ENCODE measurements at regions not wholly inside any gene's neighbourhood (a gene's known extent, or its start where the extent isn't known, plus 50 kb on each side); places are given as distances from the start of the nearest gene placed in this dataset.

DNA sequence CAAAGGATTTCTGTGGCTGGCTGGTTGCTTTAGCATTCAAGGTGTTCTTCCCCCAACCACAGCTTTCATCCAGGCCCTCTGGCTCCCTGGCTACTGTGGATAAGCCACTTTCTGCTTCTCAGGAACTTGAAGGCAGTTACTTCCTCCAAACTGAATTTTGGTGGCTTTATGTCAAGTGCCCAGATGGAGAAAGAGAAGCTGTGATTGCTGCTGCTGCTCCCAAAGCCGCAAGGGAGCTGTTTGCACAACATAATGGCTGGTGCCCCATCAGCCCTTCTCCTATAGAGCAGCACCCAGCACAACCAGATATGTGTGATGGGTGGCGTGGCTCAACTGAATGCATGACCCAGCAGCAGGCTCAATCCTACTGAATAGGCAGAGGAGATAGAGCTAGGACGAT, 465.2 kb downstream of the MAFB start:
- no peaks in the 10 kb centered on the region for H3K9me3 ChIP-seq
- no peaks in the 10 kb centered on the region for H3K36me3 ChIP-seq
- H3K4me3 ChIP-seq (ENCODE audit: low read depth in 1 of 2, low read length in 1 of 2): no peak overlapping the region
- no peaks in the 10 kb centered on the region for H3K4me1 ChIP-seq (ENCODE audit: control insufficient read depth in 1 of 2, insufficient read depth in 1 of 2, low read depth in 1 of 2, low read length in 1 of 2)
- no peak overlapping the region for H3K27ac ChIP-seq
- TF ChIP-seq, protein P1, sequence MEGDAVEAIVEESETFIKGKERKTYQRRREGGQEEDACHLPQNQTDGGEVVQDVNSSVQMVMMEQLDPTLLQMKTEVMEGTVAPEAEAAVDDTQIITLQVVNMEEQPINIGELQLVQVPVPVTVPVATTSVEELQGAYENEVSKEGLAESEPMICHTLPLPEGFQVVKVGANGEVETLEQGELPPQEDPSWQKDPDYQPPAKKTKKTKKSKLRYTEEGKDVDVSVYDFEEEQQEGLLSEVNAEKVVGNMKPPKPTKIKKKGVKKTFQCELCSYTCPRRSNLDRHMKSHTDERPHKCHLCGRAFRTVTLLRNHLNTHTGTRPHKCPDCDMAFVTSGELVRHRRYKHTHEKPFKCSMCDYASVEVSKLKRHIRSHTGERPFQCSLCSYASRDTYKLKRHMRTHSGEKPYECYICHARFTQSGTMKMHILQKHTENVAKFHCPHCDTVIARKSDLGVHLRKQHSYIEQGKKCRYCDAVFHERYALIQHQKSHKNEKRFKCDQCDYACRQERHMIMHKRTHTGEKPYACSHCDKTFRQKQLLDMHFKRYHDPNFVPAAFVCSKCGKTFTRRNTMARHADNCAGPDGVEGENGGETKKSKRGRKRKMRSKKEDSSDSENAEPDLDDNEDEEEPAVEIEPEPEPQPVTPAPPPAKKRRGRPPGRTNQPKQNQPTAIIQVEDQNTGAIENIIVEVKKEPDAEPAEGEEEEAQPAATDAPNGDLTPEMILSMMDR (IDR thresholded peaks at IDR 0.05): no peak
- peaks cover 4% of the 10 kb centered on the region for H3K27me3 ChIP-seq

DNA sequence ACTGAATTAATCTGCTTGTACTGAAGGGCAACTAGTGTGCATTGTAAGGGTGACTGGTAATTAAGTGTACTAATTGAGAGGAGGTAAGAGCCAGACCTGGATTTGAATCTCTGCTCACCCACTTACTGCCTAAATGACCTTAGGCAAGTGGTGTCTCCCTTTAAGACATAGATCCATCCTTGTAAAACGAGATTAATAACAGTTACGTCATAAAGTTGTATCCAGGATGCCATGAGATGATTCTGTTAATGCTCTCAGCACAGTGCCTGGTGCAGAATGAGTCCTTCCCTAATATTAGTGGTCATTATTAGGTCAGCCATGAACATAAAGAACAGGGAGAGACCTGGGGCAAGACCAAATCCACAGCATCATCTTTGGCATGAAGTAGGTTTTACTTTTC, 470.1 kb downstream of the MAFB start:
- TF ChIP-seq, protein P1 (IDR thresholded peaks at IDR 0.05): no peak
- H3K36me3 ChIP-seq: no peaks in the 10 kb centered on the region
- H3K4me3 ChIP-seq (ENCODE audit: low read depth in 1 of 2, low read length in 1 of 2): no peak overlapping the region
- no peaks in the 10 kb centered on the region for H3K9me3 ChIP-seq
- H3K27ac ChIP-seq: no peak overlapping the region
- H3K27me3 ChIP-seq: peaks cover 4% of the 10 kb centered on the region
- H3K4me1 ChIP-seq (ENCODE audit: control insufficient read depth in 1 of 2, insufficient read depth in 1 of 2, low read depth in 1 of 2, low read length in 1 of 2): no peaks in the 10 kb centered on the region

DNA sequence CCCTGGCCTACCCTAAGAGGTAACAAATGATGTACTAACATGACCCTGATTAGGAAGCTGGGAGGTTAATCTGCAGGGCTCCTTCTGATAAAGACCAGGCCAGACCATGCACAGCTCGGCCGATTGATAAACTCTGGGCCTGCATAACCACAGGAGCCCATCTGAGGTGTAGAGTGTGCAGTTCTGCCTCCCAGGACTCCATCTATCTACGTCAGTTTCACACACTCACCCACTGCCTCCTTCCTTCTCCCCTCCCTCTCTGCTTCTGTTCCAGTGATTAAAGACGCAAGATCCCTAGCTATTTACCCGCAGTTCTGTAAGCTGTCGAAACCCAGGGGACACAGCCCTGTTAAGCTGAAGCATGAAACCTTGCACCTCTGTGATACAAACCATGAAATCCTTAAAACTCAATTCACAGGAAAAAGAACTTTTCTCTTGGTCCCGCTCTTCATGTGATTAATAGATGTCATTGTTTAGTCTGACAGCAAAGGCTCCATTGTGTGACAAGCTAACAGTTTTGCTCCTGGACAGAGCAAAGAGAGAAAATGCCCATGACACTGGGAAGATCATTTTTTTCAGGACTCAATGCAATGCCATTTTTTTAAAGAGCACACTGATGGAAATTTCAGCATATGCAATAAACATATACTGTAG, 470.6 kb downstream of the MAFB start:
- Histone ChIP-seq H3K36me3 (no peaks in the 10 kb centered on the region), H3K4me1 (ENCODE audit: control insufficient read depth in 1 of 2, insufficient read depth in 1 of 2, low read depth in 1 of 2, low read length in 1 of 2) (no peaks in the 10 kb centered on the region), H3K4me3 (ENCODE audit: low read depth in 1 of 2, low read length in 1 of 2) (no peak overlapping the region), H3K27me3 (peaks cover 4% of the 10 kb centered on the region), H3K27ac (no peak overlapping the region), H3K9me3 (no peaks in the 10 kb centered on the region)
- TF ChIP-seq, protein P1 (IDR thresholded peaks at IDR 0.05): no peak

DNA sequence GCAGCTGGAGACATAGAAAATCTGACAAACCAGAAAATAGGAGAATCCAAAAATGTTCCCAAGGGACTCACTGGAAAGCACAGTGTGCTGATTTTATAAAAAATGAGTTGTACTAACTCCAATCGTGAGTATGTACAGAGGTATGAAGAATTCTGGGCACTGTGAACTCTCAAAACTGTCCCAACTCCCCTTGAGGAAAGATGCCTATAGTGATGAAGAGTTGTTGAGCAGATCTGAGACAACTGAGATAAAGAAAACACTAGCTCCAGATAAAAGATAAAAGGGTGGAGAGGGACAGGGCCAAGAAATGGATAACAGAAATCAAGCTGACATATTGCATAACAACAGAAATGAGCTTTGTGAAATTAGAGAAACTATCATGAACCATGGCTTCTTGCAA, 481.4 kb downstream of the MAFB start:
- TF ChIP-seq, protein P1 (IDR thresholded peaks at IDR 0.05): no peak
- no peaks in the 10 kb centered on the region for H3K9me3 ChIP-seq
- no peaks in the 10 kb centered on the region for H3K27me3 ChIP-seq
- H3K27ac ChIP-seq: no peak overlapping the region
- H3K36me3 ChIP-seq: no peaks in the 10 kb centered on the region
- H3K4me3 ChIP-seq (ENCODE audit: low read depth in 1 of 2, low read length in 1 of 2): no peak overlapping the region
- no peaks in the 10 kb centered on the region for H3K4me1 ChIP-seq (ENCODE audit: control insufficient read depth in 1 of 2, insufficient read depth in 1 of 2, low read depth in 1 of 2, low read length in 1 of 2)

DNA sequence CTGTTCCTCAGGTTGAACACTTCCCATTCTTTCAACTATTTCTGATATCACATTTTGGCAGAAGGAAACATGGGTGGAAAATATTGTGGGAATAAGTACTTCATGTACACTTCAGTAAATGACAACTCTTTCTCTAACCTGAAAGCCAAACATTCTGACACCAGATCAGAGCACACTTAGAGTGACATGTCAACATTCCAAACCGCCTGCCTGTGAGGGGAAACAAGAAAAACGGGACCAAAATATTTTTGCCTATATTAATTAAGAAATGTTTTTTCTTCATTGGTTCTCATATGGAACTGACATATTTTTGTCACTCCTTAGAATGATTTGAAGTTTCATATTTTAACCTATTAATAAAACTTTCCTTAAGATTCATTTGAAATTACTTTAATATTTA, 483.1 kb downstream of the MAFB start:
- TF ChIP-seq, protein P1 (IDR thresholded peaks at IDR 0.05): no peak
- no peak overlapping the region for H3K4me3 ChIP-seq (ENCODE audit: low read depth in 1 of 2, low read length in 1 of 2)
- H3K27me3 ChIP-seq: no peaks in the 10 kb centered on the region
- no peaks in the 10 kb centered on the region for H3K4me1 ChIP-seq (ENCODE audit: control insufficient read depth in 1 of 2, insufficient read depth in 1 of 2, low read depth in 1 of 2, low read length in 1 of 2)
- no peaks in the 10 kb centered on the region for H3K36me3 ChIP-seq
- H3K9me3 ChIP-seq: no peaks in the 10 kb centered on the region
- H3K27ac ChIP-seq: no peak overlapping the region

All from neutrophil (primary cell).